Testis (tissue), 2 donors: ENCODE measurements at regions not wholly inside any gene's neighbourhood (a gene's known extent, or its start where the extent isn't known, plus 50 kb on each side); places are given as distances from the start of the nearest gene placed in this dataset.

Experiments used
- CTCF ChIP-seq, 3 experiments: fragments of 450-650 bp in 2 of 3; fragments of 200-600 bp in 1 of 3; sonication (generic) in 1 of 3; IDR thresholded peaks; one replicate each; pipeline ENCODE4 v1.5.1; 2016 to 2019; ENCODE audit warnings: antibody characterized with exemption in 3 of 3, mild to moderate bottlenecking in 2 of 3, moderate library complexity in 1 of 3
- POLR2A ChIP-seq: fragments of 450-650 bp; IDR thresholded peaks from one replicate; pipeline ENCODE4 v1.6.1; 2017; ENCODE audit warnings: antibody characterized with exemption, mild to moderate bottlenecking, moderate library complexity

DNA sequence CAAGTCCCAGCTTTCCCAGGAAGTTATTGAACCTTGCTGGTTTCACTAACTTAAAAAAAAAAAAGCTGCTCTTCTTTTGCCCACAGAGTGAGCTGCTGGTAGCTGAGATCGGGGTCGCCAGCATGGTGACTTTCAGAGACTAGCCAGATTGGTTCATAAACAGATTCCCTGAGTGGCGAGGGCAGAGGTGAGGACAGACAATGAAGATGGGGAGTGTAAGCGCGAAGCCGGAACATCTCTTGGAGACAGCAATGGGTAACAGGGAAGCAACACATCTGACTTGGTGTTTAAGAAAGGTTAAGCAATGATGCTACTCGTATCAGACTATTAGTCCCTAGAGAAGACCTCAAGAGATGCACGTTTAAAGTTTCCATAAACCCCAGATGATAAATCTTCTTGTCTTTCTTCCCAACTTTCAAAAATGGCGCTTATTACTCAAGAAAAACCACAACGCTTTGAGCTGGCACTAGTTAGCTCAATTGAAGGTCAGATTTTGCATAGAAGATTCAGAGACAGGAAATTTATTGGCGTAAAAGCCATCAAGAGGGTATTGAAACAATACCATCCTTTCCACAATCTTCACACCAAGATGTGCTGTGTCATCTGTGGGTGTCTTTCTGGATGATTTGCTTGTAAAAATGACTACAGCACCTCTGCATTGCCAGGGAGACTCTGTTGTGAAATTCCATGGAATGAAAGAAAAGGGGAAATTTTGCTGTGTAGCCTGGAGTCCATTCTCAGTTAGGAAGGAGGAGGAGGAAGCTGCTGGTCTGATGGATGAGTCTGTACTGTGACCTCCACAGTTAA lies 193.1 kb upstream of the CXCR4 start:
- TF ChIP-seq CTCF (IDR thresholded peaks at IDR 0.05) (no peak), POLR2A (no peak)
